Daoy (cell line): ENCODE measurements at regions not wholly inside any gene's neighbourhood (a gene's known extent, or its start where the extent isn't known, plus 50 kb on each side); places are given as distances from the start of the nearest gene placed in this dataset.
A peak's percentile ranks its signal among the peaks of the same experiment; 100 is the strongest.

Experiments
- DNase-seq: peaks from one replicate; pipeline ENCODE4 v3.0.0-alpha.2; 2015; ENCODE audit warnings: low read depth

GRCh38 chr5:175579742-175580432 lies 78.0 kb upstream of the HRH2 start:
- no peak for DNase-seq

GRCh38 chr5:175582697-175583096 lies 75.2 kb upstream of the HRH2 start:
- DNase-seq = no peak

GRCh38 chr5:175585567-175585966 lies 72.3 kb upstream of the HRH2 start:
- DNase-seq = no peak

GRCh38 chr5:175588709-175589429 lies 69.0 kb upstream of the HRH2 start:
- no peak for DNase-seq

- DNase-seq = no peak
Measured at GRCh38 chr5:175589714-175590113, 68.2 kb upstream of the HRH2 start.

GRCh38 chr5:175590471-175590881 lies 67.4 kb upstream of the HRH2 start:
- DNase-seq = peak; percentile 92

- DNase-seq = no peak
Measured at GRCh38 chr5:175591293-175591692, 66.6 kb upstream of the HRH2 start.

GRCh38 chr5:175593794-175594193 lies 64.1 kb upstream of the HRH2 start:
- no peak for DNase-seq

- DNase-seq = no peak
Measured at GRCh38 chr5:175595905-175596304, 62.0 kb upstream of the HRH2 start.

- DNase-seq = no peak
Measured at GRCh38 chr5:175596761-175597189, 61.1 kb upstream of the HRH2 start.

GRCh38 chr5:175597718-175598117 lies 60.2 kb upstream of the HRH2 start:
- no peak for DNase-seq

- DNase-seq = no peak
Measured at GRCh38 chr5:175598774-175599173, 59.1 kb upstream of the HRH2 start.

GRCh38 chr5:175599210-175599609 lies 58.7 kb upstream of the HRH2 start:
- no peak for DNase-seq

- DNase-seq = no peak
Measured at GRCh38 chr5:175603987-175604739, 53.7 kb upstream of the HRH2 start.

- no peak for DNase-seq
Measured at GRCh38 chr5:175606409-175606808, 51.5 kb upstream of the HRH2 start.
